Fibroblast of the aortic adventitia (primary cell): ENCODE measurements at regions not wholly inside any gene's neighbourhood (a gene's known extent, or its start where the extent isn't known, plus 50 kb on each side); places are given as distances from the start of the nearest gene placed in this dataset.
A peak's percentile ranks its signal among the peaks of the same experiment; 100 is the strongest.

ENCODE experiments used
- DNase-seq: peaks from one replicate; pipeline ENCODE4 v3.0.0-alpha.2; 2010; ENCODE audit warnings: low read depth
- H3K4me3 ChIP-seq: 2 replicates; pipeline ENCODE4 v1.5.1; 2011; ENCODE audit warnings: low read depth, mild to moderate bottlenecking, control low read depth, low read length, moderate library complexity
- TF ChIP-seq, protein P1 (sequence below): IDR thresholded peaks from 2 replicates; pipeline ENCODE4 v1.5.1; 2011; ENCODE audit warnings: mild to moderate bottlenecking, low read length, control low read depth, inconsistent platforms; ENCODE audit not compliant: insufficient read depth

- DNase-seq, result no peak
- H3K4me3 ChIP-seq, result no peak overlapping the region
- TF ChIP-seq, protein P1, sequence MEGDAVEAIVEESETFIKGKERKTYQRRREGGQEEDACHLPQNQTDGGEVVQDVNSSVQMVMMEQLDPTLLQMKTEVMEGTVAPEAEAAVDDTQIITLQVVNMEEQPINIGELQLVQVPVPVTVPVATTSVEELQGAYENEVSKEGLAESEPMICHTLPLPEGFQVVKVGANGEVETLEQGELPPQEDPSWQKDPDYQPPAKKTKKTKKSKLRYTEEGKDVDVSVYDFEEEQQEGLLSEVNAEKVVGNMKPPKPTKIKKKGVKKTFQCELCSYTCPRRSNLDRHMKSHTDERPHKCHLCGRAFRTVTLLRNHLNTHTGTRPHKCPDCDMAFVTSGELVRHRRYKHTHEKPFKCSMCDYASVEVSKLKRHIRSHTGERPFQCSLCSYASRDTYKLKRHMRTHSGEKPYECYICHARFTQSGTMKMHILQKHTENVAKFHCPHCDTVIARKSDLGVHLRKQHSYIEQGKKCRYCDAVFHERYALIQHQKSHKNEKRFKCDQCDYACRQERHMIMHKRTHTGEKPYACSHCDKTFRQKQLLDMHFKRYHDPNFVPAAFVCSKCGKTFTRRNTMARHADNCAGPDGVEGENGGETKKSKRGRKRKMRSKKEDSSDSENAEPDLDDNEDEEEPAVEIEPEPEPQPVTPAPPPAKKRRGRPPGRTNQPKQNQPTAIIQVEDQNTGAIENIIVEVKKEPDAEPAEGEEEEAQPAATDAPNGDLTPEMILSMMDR, result no peak
These were observed 1378.4 kb upstream of the ADGRL4 start for GRCh38 chr1:80384959-80385358.

DNA sequence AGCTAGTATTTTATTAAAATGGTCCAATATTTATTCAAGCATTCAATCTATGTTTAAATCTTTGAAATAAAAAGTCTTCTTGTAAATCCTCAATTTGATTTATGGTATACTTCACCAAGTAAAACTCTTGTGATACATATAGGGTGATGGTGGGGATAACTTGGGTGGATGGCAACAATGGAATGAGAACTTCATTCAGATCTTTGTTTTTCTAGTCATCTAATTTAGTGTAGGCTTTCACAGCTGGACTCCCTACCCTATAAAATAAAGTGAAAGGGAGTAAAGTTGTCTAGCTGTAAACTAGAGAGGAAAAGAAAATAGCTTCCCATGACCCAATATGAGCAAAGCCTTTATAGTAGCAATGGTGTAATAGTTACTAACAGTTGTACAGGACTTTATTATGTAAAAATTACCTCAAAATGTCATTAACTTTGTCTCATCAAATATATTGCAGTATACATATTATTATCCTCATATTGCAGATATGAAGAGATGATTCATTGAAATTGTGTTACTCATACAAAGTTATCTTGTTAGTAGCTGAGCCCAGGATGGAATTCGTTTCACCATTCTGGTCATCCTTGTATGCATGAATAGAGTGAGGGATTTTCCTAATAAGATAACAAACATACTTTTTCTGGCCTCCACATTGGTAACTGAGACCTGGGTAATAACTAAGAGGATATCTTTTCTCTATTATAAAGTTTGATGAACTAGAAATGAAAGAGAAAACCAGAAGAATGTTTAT, 1377.7 kb upstream of the ADGRL4 start:
- TF ChIP-seq, protein P1, result no peak
- DNase-seq, result no peak
- H3K4me3 ChIP-seq, result no peak overlapping the region

DNA sequence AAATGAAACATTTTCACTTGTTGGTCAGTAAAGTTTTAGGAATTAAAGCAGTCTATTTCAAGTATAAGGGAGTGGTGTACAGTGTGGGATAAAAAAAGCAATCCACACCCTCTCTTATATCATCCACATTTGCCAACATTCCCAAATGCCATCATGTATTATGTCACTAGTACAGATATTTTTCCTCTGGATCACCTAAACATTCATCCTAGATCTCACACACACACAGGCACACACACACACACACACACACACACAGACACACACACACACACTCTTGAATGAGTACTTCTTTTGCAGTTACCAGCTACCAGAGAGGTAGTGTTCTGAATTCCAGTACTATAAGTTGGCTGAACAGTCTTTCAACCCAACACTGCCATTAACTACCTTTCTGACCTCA, 1369.1 kb upstream of the ADGRL4 start:
- DNase-seq, result peak; percentile 67
- TF ChIP-seq, protein P1, result no peak
- no peak overlapping the region for H3K4me3 ChIP-seq

- no peak overlapping the region for H3K4me3 ChIP-seq
- TF ChIP-seq, protein P1, result no peak
- DNase-seq, result no peak
These were observed 1368.6 kb upstream of the ADGRL4 start for GRCh38 chr1:80375109-80375508.

DNA sequence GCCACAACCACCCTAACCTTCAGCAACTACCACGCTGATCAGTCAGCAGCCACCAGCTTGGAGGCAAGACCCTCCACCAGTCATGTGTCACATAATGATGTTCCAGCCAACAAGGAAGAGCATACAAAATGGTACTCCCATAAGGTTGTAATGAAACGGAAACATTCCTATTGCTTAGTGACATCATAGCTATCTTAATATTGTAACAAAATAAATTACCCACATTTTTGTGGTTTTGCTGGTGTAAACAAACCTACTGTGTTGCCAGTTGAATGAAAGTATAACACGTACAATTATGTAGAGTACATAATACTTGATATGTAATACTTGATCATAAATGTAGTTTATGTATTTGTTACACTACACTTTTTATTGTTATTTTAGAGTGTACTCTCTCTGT, 1363.2 kb upstream of the ADGRL4 start:
- no peak for DNase-seq
- no peak overlapping the region for H3K4me3 ChIP-seq
- TF ChIP-seq, protein P1, result no peak

DNA sequence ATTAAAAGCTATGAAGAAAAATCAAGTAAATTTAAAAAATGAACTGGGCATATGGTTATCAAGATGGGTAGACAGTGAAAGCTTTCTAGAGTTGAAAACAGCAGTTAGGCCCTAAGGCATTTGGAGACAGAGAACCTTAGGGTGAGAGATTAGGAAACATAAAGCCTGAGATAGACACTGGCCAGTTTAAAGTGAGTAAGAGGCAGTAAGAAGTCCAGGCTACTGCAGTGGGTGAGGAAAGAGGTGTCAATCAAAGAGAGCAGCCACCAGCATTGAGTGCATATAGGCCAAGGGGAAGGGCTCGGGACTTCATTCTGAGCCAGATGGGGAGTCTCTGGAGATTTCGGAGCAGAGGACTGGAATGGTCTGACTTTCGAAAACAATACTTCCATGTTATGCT, 1360.5 kb upstream of the ADGRL4 start:
- no peak overlapping the region for H3K4me3 ChIP-seq
- DNase-seq, result no peak
- TF ChIP-seq, protein P1, result no peak
